ENCODE measurements at regions not wholly inside any gene's neighbourhood (a gene's known extent, or its start where the extent isn't known, plus 50 kb on each side); places are given as distances from the start of the nearest gene placed in this dataset.

DNA sequence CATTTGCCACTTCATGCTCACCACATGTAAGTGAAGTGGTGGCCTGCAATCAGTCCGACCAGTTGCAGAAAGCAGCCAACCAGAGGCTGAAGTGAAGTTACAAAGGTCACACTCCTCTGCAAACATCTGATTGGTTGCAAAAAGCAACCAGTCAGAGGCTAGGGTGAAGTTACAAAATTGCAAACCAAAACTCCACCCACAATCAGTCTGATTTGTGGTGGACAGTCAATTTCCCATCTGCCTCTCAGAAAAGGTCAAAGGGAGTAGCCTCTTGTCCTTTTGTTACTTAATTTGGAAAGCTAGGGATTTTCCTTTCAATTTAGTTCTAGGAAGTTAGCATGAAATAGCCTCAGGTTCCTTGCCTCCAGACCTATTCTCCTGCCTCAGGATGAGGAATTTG is 185.0 kb downstream of the UXS1 start:
- TF ChIP-seq POLR2A (IDR thresholded peaks at IDR 0.05; ENCODE audit: low read depth, low read length) = no peak
- no peak for TF ChIP-seq POLR2AphosphoS5 (IDR thresholded peaks at IDR 0.05; ENCODE audit: low read depth, low read length)
- TF ChIP-seq SPI1 (IDR thresholded peaks at IDR 0.05; ENCODE audit: low read depth, low read length) = no peak
- TF ChIP-seq TAF1 (IDR thresholded peaks at IDR 0.05; ENCODE audit: low read depth, low read length) = no peak
- TF ChIP-seq PAX5 (IDR thresholded peaks at IDR 0.05; ENCODE audit: insufficient read depth, low read length, severe bottlenecking) = no peak
- TF ChIP-seq POU2F2 (IDR thresholded peaks at IDR 0.05; ENCODE audit: low read depth, low read length) = no peak
